DMS 273 (cell line): ENCODE measurements at regions not wholly inside any gene's neighbourhood (a gene's known extent, or its start where the extent isn't known, plus 50 kb on each side); places are given as distances from the start of the nearest gene placed in this dataset.
A peak's percentile ranks its signal among the peaks of the same experiment; 100 is the strongest.

Experiments
- DNase-seq: peaks from one replicate; lab custom pipeline; 2025; ENCODE audit not compliant: unreplicated experiment; lab: John Stamatoyannopoulos, UW

- no peak for DNase-seq
Measured at GRCh38 chr12:18897823-18898222, 159.9 kb downstream of the CAPZA3 start.

- DNase-seq = no peak
Measured at GRCh38 chr12:18898470-18898869, 160.6 kb downstream of the CAPZA3 start.

- no peak for DNase-seq
Measured at GRCh38 chr12:18899162-18899561, 161.2 kb downstream of the CAPZA3 start.

GRCh38 chr12:18899678-18900317 is 161.9 kb downstream of the CAPZA3 start:
- DNase-seq = no peak

DNA sequence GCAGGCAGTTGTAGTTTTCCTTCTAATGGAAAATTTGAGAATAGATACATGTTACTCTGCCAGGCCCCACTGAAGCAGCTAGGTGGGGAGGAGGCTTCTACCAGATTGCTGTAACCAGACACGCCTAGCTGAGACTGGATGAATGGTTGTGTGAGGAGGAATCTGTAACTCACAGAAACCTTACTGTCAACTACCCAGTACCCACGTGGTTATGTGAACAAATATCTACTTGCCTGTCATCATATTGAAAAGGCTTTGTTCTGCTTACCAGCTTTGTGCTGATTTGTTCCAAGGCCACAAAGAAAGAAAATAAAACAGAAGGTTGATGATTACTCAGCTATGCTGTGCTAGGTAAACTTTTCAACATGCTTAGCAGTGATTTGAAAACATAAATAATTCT is 167.2 kb downstream of the CAPZA3 start:
- DNase-seq = no peak

GRCh38 chr12:18906395-18906794 is 168.5 kb downstream of the CAPZA3 start:
- no peak for DNase-seq

DNA sequence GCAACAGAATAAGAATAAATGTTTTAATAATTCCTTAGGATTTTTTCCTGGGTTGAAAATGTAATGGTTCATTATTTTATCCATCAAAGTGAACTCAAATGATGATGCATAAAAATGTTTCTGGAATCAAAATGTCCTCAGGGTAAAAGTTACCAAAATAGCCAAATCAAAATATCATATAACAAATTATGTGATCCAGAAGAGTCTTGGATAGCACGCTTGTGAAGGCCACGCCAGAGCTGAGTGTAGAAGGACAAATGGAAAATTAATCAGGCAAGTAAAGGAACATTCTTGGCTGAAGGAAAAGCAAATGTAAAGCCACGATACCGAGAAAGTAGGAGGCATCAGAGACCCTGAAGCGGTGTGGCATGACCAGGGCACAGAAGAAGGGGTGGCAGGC is 169.2 kb downstream of the CAPZA3 start:
- no peak for DNase-seq

DNA sequence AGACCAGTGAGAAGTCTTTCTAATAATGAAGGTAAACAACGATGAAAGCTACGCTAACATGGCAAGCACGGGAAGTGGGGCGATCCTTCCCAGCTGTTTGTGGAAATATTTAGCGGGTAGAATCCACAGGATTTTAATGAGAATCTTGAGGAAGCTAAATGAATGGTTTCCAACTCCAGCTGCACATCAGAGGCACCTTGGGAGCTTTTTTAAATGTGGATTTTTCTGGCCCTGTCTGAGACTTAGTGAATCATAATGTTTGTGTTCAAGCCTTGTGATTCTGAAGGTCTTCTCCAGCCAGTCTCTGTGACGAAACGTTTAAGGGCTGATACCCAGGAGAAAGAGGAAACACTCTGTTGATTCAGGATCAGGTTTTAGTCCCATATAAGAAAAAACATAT is 169.8 kb downstream of the CAPZA3 start:
- no peak for DNase-seq

DNA sequence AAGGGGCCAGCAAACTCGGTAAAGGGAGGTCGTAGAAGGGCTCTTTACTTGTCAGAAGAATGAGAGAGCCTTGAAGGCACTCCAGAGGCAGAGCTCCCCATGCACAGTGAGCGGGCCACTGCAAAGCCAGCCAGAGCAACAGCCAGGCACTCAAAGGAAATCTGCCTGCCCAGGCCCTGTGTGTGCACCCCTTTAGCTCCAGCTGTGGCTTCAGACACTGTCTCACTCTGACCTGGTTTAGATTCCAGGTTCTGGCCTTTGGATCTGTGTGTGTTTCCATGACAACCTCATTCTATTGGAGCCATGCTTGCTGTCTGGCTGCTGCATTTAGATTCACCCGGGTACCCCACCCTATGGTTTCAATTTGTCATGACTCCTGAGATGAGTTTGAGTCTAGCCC is 170.3 kb downstream of the CAPZA3 start:
- no peak for DNase-seq

- no peak for DNase-seq
Measured at GRCh38 chr12:18919871-18920511, 182.1 kb downstream of the CAPZA3 start.

GRCh38 chr12:18922851-18923250 is 184.9 kb downstream of the CAPZA3 start:
- no peak for DNase-seq

DNA sequence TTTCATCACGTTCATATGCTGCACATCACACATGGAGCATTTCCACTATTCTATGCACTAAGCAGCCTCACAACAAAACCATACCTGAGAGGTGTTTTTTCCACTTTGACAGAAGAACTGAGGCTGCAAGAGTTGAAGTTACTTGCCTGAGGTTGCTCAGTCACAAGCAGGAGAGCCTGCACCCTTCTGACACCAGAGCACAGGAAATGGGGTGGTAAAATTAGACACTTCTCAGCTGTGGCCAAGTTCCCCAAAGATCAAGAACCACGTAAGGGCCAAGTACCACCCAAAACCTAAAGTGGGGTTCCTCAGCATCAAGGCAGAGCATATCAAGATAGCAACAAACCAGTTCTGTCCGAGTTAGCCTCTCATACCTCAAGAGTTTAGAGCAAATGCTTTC is 185.8 kb downstream of the CAPZA3 start:
- no peak for DNase-seq

DNA sequence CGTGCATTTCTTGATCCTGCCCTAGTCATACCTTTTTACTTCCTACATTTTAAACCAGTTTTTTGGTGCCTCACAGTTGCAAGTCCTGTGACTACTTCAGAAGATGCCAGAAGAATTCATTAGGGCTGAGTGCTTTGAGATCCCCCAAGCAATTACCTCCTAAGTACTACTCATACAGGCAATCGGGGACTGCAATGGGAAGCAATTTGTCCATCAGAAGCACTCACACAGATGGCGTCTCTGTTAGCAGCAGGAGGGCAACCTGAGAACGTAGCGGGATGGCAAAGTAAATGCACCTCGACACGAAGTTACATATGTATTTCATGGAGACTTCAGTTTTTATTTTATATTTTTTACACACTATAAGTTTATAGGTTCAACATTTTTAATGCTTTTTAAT is 188.3 kb downstream of the CAPZA3 start:
- DNase-seq = peak; percentile 3

DNA sequence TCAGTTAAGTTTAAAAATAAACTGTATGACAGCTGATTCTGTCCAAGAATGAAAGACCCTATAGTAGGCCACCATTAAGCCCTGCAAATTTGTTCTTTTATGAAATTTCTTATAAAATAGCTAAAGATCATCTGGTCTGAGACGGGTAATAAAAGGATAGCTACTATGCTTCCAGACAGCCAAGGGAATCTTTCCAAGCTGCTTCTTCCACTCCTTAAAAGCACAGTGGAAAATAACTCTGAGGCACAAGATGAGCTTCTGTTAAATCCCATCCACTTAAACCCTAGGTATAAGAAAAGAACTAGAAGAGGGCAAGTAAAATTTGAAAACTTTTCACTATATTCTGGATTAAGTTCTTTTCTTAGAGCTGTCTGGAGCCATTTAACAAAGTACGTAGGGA is 194.3 kb downstream of the CAPZA3 start:
- no peak for DNase-seq

- no peak for DNase-seq
Measured at GRCh38 chr12:18932715-18933114, 194.8 kb downstream of the CAPZA3 start.

DNA sequence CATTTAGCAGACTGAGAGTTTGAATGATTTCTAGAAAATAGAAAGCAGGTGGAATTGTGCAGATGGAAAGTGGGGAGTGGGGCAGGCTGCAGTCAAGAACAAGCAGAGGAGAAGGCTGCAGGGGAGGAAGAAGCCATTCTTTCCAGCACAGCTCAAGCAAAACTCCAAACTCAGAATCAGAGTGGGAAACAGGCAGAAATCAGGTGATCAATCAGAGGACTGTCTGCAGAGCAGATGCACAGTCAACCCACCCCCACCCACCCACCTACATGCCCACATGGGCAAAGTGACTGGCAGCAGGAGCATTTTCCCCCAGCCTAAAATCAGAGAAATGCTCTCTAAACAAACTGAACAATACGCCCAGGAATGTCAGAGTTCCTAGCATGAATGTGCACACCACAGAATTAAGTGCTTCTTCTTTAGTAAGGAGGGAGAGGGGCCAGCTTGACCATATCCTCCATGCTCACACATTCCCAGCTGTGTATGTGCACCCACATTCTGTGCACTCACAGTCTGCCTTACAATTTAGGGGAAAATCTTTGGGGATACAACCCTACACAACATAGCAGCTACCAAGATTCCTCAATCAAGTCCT is 194.1 kb upstream of the PLEKHA5 start:
- DNase-seq = no peak

- no peak for DNase-seq
Measured at GRCh38 chr12:18939051-18939450, 190.5 kb upstream of the PLEKHA5 start.

DNA sequence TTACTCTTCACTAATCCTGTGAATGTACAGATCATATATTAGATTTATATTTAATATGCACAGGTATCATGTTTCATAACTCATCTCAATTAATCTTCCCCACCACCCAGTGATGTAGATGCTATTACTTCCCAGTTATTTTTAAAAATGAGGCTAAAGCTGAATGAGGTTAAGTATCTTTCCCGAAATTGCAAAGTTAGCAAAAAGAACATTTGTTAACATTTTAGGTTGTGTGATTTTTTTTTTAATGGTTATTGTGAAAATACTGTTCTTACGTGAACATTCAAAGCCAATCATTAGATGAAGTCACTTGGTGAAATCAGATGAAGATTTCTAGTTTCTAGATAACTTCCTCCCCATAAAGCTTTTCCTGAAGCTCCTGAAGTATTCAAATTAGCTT is 186.9 kb upstream of the PLEKHA5 start:
- no peak for DNase-seq

DNA sequence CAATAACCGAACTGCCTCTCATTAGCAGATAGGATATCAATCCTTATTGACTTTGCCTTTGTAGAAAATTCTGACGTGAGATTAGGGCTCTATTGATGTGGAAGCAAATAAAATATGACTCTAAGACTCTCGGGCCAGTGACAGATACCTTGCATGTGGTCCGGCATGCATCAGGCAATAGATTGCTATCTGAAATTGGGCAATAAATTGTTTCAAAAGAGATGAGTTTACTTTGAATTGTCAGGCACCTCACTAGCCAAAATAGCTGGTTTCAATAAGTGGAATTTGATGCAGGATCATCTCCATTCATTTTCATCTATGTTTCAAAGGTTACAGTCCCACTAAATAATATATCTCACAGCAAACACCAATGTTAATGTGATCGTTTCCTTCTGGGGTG is 186.3 kb upstream of the PLEKHA5 start:
- DNase-seq = no peak

DNA sequence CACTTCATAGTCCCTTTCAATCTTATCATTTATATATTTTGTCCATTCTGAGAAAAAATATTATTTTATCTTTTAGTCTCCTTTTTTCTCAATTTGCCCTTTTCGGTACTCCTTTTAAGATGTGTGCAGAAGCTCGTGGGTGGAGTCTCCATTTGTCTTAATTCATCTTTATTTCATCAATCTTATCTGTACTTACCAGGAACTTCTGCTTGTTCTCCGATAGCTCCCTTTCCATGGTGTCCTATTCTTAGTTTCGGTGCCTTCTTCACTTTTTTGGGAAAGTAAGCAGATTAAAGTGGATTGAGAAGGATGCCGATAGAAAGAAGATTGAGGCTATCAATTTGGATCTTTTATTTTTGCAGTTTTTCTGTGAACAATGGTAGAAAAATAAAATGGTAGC is 183.4 kb upstream of the PLEKHA5 start:
- no peak for DNase-seq

GRCh38 chr12:18951218-18951617 is 178.3 kb upstream of the PLEKHA5 start:
- DNase-seq = no peak

DNA sequence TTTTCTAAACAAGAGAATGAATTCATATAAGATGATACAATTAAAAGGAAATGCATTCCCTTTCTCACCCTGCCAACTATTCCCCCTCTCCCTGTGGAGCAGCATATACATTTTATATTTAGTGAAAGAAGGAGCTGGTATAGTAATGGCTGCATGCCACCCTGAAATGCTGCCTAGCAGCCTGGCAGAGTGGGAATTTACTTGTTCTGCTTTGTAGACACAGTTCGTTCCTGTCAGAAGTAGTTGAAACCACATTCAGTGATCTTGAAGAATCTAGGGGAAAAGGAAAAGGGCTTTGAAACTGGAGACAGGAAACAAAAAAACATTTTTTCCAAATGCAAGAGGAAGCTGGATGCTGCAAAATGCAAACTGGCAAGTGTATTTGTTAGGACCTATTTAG is 176.0 kb upstream of the PLEKHA5 start:
- DNase-seq = no peak

DNA sequence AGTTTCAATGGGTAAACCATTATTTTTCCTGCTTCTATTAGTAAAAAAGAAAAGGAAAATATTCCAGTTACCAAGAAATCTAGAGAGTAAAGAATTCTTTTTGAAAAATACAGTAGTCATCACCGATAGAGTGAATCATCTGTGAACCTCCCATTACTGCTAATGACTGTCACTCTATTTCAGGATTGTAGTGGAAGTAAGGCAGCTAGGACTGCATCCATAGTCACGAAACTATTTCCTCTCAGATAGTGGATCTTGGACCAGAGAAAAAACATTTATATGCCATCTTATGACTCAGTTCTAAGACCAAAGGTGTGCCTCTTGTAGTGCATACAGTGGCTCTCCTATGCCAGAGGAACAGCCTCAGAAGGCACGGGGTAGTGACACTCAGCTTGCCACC is 173.9 kb upstream of the PLEKHA5 start:
- no peak for DNase-seq
